T-helper 2 cell (primary cell): ENCODE measurements at regions not wholly inside any gene's neighbourhood (a gene's known extent, or its start where the extent isn't known, plus 50 kb on each side); places are given as distances from the start of the nearest gene placed in this dataset.

Experiments
- DNase-seq, 5 experiments: peaks; one replicate each; pipeline versions ENCODE4 v3.0.0 to v3.0.0-alpha.2; 2012 to 2022

DNA sequence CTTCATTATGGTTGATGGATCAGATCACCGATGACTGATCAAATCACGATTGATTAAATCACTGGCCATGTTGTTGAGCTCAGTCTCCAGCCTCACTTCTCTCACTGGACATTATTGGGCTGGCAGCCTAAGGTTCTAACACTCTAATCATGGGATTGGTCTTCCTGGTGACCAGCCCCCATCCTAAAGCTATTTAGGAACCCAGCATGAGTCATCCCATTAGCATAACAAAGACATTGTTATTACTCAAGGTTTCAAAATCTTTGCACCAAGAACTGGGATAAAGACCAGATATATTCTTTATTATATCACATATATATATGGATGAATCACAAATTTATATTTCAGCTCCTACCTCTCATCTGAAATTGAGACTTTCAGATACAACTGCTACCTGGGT lies 272.1 kb upstream of the IL12B start:
- DNase-seq, result no peak

DNA sequence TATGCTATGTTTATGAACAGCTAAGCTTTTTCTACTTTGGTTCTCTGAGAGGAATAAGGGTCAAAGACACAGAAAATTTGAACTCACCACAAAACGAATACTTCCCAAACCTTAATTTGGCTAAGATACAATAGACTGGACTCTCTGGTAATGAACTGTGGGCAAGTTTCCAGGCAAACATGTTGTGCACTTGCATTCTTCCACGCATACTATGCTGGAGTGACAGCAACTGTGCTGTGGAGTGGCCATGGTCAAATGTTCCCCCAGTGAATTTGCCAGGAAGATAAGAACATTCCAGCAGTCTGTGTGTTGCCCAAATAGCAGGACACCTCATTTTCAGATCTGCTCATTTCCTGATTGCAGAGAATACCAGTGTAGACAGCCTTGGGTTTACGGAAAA lies 275.3 kb upstream of the IL12B start:
- no peak for DNase-seq

DNA sequence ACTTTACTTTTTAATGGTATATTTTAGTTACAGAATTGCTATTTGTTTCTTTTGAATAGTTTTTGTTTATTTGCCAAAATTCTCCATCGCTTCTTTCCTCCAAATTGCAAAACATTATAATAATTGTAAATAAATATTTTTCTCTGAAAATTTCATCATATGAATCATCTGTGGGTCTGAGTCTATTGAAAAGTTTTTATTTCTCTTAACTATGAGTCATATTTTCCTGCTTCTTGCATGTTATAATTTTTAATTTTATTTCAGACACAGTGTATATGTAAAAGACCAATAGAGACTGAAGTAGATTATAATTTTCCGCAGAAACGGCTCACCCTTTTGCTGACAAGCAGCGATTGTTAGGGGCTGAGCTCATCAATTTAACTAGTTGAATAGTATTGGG lies 279.1 kb upstream of the IL12B start:
- no peak for DNase-seq

DNA sequence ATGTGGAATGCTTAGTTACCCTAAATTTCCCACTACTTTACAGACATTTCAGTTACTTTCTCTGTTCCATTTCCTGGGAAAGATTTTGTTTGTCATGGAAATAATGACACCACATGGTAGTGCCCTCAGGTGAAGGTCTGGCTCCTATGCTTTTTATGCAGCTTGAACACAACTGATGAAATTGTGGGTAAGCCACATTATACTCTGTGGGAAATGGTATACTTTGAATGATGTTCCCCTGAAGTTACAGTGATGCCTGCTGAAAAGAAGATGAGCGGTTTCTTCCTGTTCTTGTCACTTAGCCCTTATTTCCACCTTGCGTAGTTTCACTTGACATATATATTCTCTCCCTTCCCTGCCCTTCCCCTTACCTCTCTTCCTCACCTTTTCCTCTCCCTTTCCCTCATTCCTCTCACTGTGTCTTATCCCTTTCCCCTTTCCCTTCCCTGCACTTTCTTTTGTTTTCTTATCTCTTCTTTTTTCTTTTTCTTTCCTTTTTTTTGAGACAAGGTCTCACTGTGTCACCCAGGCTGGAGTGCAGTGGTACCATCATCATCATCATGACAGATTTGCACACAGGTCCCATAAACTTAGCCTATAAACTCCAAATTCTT lies 280.8 kb upstream of the IL12B start:
- DNase-seq, result no peak

DNA sequence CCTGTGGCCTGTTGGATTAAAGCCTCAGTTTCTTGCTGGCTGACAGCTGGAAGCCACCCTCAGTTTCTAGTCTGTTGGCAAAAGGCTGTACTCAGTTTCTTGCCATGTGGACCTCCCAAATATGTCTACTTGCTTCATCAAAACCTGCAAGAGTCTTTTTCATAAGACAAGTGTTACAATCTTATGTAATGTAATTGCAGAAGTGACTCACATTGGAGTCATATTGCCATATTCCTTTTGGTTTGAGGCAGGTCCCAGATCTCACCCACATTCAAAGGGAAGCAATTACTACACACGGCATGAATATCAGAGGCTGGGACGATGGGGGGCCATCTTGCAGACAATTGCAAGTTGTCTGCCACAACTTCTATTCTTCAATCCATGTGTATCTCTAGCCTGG lies 286.7 kb upstream of the IL12B start:
- no peak for DNase-seq

DNA sequence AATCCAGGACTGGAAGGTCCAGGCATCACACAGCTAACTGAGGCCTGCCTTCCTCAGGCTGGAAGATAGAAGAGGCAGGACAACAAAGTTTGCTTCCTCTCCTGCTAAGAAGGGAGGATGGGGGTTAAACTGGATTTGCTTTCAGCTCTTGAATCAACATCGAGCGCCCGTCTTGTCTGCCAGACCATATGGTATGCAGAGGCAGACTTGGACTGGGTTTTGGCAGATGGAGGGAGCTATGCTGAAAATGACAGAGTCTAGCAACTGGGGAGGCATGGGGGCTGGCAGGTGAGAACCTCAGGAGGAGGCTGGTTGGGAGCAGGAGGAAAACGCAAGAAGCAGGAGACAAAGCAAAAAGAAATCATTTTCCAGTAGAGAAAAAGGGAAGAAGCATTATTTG lies 289.5 kb upstream of the IL12B start:
- no peak for DNase-seq

DNA sequence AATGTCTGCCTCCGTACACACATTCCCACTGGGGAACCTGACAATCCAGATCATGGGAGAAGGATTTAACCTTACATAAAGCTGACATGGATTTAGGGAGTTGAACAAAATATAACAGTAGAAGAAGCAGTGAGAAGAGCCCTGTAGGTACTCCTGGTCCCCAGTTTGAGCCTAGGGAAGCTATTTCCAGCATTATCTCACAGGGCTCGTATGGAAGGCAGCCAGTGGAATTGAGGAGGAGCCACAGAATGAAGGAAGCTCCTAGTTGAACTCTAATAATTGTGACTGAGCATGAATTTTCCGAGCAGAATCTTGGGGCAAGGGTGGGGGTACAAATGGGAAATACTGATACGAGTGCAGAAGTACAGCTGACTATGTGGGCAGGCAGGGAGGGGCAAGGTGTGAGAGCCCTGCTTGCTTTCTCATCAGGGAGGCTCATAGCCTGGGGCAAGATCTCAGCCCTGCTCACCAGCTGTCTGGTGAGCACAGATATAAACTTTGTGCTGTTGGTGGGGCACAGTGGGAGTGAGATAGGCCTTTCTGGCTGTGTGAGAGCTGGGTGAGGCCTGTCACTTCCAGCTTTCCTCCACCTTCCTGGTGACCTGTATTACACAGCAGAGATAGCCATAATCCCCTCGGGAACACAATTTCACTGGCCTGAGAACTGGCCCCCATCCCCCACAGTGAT lies 290.7 kb upstream of the IL12B start:
- no peak for DNase-seq

DNA sequence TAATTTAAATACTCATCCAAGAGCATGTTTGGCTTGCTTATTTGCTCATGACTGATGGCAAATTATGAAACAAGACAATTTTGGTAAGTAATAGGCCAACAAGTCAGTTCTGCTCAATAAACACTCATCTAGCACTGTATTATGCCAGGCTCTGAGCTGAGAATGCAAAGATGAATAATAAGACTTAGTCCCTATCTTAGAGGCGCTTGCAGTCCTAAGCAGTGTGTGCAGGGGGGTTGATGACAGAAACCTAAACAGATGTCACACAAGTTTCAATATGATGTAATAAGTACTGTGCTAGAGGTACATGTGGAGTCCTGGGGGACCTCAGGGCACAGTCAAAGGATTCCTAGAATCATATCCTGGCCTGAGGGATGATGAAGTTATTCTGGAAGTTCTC lies 287.6 kb upstream of the ADRA1B start:
- DNase-seq, result no peak

DNA sequence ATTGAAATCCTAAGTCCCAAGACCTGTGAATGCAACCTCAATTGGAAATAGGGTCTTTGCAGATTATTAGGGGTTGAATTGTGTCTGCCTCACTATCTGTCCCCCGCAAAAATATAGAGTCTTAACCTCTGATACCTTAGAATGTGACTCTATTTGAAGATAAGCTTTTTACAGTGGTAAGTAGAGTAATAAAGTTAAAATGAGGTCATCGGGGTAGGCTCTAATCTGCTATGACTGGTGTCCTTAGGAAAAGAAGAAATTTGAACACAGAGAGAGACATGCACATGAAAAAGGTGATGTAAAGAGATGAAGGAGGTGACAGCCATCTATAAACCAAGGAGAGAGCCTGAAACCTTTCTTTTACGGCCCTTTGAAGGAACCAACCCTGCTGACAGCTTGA lies 287.1 kb upstream of the ADRA1B start:
- no peak for DNase-seq

DNA sequence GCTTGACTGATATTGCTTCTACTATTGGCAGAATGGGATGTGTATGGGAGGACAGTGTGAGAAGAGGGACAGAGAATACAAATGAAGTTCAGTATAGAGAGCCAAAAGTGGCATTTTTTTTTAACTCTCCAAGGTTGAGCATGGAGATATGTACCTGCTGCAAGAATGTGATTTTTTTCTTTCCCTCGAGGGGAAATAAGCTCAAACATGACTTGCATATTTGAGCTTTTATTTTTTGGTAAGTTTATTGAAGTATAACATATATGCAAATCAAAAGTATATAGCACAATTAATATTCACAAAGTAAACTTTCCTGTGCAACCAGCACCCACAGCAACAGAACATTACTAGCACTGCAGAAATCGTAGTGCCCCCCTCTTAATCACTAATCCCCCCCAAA lies 285.7 kb upstream of the ADRA1B start:
- DNase-seq, result no peak

DNA sequence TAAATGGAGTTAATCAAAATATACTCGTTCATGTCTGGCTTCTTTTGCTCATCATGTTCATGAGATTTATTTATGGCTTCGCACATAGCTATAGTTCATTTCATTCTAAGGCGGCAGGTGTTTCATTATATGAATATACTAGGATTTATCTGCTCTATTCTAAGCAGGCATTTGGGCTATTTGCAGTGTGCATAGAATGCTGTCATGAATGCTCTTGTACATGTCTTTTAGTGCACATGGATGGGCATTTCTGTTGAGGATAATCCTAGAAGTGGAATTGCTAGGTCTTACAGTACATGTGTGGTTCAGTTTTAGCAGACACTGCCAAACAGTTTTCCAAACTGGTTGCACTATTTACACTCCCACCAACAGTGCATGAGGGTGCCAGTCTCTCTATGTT lies 285.3 kb upstream of the ADRA1B start:
- DNase-seq, result no peak

DNA sequence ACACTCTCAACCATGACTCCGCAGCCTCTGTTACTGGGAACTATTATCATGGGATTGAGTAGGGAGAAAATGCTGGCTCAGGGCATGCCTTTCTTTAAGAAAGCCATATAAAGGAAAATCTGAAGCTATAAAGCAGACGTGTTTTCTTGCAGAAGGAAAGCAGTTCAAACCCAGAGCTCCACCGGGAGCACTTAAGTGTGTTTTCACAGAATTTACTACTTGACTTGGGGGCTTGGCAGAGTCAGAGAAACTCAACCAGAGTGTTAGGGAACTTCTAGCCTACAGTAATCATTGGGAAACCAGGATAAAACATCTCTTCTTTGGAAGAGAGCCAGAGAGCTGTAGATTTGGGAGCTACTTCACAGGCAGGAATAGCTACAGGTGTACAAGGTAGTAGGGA lies 283.4 kb upstream of the ADRA1B start:
- DNase-seq, result no peak

DNA sequence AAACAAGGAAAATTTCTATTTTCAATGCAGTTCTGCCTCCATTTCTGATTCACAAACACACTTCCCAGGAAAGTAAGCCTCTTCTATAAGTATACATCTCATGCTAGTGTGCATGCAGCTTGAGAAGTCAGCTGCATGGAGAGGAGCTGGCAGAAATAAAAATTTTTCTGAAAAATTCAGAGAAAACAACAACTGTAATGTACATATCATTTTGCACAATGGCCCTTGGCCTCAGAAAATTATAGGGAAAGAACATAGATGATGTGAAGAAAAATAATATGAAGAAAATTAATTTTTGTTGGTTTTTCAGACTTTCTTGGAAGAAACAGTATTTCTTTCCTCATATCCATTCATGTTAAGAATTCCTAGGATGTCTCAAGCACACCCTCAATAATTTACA lies 277.8 kb upstream of the ADRA1B start:
- no peak for DNase-seq

DNA sequence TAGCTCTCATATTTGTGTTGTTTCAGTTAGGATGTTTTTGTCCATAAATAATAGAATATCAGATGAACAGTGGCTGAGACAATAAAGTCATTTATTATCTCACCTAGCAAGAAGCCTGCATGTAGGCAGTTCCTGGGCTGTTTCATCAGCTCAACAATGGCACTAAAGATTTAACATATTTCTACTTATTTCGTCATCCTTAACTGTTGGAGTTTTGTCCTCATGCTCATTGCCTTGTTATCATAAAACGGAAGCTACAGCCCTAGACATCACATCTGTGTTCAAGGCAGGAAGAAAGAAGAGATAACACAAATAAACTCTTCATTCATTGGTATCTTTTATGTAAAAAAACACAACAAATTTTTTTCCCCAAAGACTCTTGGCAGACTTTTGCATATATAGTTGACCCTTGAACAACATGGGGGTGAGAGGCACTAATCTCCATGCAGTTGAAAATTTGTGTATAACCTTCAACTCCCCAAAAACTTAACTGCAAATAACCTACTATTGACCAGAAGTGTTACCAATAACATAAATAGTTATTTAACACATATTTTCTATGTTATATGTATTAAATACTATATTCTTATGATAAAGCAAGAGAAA lies 277.2 kb upstream of the ADRA1B start:
- DNase-seq, result no peak

DNA sequence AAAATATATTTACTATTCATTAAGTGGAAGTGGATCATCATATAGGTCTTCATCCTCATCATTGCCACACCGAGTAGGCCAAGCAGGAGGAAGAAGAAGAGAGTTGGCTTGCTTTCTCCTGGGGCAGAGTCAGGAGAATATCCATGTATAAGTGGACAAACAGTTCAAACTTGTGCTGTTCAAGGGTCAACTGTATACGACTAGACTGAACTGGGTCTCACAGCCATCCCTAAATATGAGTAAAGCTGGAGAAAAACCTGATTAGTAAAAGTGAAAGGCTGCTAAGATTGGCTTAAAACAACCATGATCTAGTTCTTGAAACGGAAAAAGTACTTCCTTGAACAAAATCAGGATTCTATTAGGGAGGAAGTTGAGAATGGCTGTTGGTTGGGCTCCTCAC lies 276.7 kb upstream of the ADRA1B start:
- DNase-seq, result no peak

DNA sequence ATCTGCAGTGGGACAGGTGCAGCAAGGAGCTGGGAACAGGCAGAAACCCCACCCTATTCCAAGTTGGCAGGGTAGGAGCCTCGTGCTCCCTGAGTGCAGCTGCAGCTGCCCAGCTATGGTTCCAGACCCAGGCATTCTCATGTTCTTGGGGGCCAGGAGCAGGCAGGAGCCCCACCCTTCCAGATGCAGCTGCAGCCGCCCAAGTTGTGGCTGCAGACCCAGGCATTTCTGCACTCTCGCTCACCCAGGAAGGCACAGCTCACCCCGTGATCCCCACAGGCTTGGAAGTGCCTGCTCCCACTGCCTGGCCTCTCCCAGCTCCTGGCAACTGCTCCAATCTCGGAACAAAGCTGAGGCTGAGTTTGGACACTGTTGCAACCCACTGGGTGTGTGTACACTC lies 275.8 kb upstream of the ADRA1B start:
- no peak for DNase-seq

DNA sequence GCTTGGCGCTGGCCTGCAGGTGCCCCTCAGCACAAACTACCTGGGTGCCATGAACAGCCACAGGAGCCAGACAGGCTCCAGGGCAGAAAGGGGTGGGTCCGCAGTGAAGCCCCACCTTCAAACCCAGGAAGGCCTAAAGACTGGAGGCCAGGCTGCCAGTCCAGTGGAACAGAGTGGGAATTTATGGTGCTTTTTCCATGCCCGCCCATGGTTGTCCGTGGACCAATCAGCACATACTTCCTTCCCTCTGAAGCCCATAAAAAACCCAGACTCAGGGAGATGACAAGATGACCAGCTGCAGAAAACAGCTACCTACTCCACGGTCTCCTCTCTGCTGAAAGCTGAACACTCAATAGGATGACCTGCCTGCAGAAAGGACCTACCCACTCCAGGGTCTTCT lies 275.4 kb upstream of the ADRA1B start:
- DNase-seq, result no peak

DNA sequence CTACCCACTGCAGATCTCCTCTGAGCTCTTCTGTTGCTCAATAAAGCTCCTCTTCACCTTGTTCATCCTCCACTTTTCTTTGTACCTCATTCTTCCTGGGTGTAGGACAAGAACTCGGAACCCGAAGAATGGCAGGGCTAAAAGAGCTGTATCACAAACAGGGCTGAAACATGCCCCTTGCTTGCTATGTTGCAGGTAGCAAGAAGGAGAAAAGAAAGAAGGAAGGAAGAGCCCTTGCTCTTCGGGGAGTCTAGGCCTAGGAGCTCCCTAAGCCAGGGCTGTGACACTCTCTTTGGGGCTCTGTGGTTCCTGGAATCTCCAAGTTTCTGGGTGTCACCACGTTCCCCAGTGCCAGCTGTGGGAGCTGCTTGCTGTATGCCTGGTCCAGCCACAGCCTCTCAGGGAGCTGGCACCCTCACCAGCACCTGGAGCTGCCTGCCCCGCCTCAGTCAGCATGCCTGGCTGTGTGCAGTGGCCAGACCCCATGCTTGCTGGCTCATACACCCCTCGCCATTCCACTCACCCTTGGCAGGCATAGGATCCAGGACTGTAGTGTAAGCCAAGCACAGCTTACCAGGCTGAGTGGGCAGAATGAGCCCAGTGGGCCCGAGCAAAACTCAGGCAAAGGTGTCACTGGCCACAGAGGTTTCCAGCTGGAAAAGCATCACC lies 274.8 kb upstream of the ADRA1B start:
- no peak for DNase-seq

DNA sequence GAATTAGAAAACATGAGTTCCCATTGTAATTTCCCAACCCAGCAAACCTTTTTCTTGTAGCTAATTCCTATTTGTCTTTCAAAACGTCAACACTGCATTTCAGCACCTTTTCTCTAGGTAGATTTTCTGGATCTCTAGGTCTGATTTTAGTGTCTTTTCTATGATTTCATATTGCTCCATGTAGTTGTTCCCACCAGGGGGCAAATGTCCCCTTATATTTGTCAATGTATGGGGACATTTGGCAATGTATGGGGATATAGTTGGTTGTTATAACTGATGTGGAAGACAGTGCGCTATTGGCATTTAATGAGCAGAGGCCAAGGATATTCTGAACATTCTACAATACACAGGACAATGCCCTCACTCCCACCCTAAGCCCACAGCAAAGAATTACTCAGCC lies 273.9 kb upstream of the ADRA1B start:
- DNase-seq, result no peak

DNA sequence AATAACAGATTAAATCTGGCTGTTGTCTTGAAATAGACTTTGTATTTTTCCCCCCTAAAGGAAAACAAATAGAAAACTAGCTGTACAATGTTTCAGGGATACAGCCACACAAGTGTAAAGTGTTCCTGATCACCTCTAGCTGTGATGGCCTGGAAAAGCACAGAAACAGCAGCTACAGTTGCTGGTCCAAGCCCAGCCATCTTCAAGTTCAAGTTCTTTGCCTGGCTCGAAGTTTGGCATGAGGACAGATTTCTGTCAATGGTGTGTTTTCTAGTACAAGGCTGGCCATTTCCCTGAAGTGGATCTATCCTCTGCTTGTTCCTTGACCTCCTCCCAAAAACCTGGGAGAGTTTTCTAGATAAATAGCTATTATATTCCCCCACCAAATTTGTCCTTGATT lies 272.2 kb upstream of the ADRA1B start:
- DNase-seq, result no peak

DNA sequence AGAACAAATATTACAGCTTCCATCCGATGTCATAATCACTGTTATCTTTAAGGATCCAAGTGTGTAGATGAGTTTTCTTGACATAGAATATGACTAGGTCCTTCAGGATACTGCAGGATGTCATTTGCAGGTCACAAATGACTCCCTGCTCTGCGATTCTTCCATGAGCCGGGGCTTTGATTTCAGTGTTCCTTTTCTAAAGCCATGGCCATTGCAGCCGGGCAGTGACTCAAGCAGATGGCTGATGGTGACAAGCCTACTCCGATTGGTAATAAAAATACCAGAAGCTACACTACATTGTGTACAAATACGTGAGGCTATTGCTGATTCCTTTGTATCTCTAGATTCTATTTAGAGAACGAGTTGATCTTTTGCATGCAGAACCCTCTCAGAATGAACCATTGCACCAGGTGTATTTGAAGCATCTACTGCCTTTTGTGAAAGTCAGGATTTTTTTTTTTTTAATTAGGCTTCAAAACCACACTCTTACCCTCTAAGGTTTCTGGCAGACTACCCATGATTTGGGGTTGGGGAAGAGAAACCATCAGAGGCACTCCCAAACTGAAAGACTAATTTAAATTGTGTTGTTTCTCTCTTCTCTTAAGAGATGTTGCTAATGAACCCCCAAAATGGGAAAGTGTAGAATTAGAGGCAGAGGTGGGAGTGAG lies 271.0 kb upstream of the ADRA1B start:
- DNase-seq, result no peak

DNA sequence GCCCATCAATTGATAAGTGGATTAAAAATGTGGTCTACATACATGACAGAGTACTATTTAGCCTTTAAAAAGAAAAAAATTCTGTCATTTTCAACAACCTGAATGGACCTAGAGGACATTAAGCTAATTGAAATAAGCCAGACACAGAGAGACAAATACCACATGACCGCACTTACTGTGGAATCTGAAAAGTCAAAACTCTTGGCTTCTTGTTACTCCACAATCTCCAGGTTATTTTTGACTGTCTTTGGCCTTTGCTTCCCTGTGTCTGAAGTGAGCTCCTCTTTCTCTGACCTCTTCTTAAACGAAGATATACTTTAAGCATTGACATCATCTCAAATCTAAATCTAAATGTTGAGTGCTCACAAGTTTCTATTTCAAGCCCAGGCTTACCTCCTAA lies 265.5 kb upstream of the ADRA1B start:
- no peak for DNase-seq

DNA sequence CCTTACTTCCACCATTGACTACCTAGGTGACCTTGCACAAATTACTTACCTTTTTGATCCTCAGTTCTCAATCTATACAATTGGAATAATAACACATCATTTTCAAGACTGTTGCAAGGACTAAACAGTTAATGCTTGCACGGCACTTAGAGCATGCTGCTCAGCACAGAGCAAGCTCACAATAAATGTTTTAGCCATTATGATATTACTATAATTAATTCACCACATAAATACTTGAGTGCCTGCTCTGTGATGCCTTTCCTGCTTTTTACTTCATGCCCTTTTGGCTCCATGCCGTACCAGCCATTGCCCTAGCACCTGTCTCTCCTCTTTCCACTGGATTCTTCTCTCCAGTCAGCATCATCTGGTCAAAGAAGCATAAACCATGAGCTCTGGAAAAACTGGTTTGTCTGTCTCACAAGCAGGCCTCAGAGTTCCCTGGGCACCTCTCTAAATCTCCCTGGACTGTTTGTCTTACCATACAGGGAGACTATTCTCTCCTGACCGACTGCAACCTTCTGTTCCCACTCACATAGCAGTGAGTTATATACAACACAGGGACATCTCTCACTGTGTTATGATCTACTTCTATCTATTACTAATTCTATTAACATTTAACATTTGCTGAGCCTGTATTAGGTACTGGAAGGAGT lies 260.4 kb upstream of the ADRA1B start:
- no peak for DNase-seq
